GM21737 (cell line): ENCODE measurements at regions not wholly inside any gene's neighbourhood (a gene's known extent, or its start where the extent isn't known, plus 50 kb on each side); places are given as distances from the start of the nearest gene placed in this dataset.

Experiments
- ATAC-seq: cut with Tn5 transposase; IDR thresholded peaks from one replicate; pipeline ENCODE4 v1.9.1; 2021; ENCODE audit warnings: mild to moderate bottlenecking, moderate library complexity; ENCODE audit not compliant: unreplicated experiment

GRCh38 chr5:89946508-89946907, 463.0 kb downstream of the CETN3 start:
- no peak for ATAC-seq

- no peak for ATAC-seq
Observed at GRCh38 chr5:89942171-89942570, 467.4 kb downstream of the CETN3 start.

DNA sequence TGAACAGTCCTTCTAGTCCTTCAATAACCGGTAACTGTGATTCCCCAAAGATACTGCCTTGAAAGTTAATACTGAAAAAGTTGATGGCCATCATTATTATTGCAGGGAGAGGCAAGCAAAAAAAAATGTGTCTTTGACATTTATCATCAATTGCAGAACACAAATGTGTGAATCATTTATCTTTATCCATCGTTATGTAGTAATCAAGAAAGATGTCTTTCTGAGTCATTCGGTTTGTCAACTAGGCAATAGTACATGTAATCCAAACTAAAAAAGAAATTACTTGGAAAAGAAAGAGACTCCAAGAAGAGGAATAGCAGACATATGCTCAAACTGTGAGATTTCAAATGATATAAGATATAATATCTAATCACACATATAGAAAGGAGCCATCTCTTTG, 473.0 kb downstream of the CETN3 start:
- ATAC-seq: no peak

DNA sequence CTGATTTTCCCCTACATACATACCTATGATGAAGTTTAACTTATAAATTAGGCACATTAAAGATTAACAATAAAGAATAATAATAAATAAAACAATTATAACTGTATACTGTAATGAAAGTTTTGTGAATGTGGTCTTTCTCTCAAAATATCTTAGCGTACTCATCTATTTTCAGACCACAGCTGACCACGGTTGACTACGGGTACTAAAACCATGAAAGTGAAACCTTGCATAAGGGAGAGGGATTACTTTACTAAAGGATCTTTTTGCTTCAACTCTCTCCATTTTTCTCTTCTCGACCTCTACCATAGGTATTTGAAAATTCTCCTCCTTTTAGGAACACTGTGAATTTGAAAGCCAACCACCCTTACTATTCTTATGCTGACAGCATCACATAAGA, 475.5 kb downstream of the CETN3 start:
- ATAC-seq: no peak

GRCh38 chr5:89932771-89933181, 476.8 kb downstream of the CETN3 start:
- no peak for ATAC-seq

GRCh38 chr5:89930591-89931392, 478.8 kb downstream of the CETN3 start:
- ATAC-seq: peak; percentile 68

DNA sequence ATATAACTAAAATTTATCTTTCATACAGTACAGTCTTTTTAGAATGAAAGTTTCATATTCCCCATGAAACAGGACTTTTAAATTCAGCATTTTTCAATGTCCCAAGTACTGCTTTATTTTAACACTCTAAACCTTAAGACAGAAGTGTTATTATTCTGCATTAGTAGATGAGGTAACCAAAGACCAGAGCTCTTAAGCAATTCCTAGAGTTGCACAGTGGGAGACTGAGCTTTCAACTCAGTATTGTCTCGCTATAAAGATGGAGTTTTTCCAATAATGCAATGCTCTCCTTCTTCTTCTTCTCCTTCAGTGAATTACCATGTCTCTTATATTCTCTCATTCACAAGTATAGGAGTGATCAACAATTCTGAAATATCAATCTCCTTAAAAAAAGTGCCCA, 479.7 kb downstream of the CETN3 start:
- ATAC-seq: no peak

DNA sequence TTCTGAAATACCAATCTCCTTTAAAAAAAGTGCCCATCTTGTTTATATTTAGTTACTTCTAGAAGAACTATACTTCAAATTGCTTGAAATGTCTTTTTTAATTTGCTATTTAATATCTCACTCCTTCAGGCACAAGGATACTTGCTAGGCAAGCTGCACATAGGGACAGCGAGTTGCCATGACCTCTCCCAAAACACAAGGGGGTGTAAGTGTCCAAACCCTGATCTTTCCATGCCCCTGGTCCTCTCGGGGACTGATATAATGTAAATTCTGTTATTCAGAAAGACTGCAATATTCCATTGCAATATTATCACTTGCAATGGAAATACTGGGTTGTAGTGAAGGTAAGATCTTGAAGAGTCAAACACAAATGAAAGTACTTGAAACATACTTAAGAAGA, 480.4 kb downstream of the CETN3 start:
- ATAC-seq: no peak

- no peak for ATAC-seq
Observed at GRCh38 chr5:89922161-89922560, 487.4 kb downstream of the CETN3 start.

- ATAC-seq: no peak
Observed at GRCh38 chr5:89917112-89917511, 492.4 kb downstream of the CETN3 start.

DNA sequence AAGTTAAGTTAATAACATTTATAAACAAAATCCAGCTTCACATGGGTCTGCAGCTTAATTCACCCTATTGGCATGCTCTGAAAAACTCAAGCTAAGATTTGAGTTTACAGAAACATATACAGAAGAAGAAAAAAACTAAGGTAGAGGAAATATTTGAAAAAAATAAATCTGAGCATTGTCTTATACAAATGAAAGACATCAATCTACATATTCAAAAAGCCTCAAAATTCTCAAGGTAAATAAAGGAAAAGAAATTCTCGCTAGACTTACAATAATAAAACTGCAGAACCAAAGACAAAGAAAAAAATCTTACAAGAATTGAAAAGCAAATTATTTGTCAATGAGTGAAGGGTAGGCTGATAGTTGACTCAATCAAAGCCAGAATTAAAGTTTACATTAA, 493.4 kb downstream of the CETN3 start:
- ATAC-seq: no peak

DNA sequence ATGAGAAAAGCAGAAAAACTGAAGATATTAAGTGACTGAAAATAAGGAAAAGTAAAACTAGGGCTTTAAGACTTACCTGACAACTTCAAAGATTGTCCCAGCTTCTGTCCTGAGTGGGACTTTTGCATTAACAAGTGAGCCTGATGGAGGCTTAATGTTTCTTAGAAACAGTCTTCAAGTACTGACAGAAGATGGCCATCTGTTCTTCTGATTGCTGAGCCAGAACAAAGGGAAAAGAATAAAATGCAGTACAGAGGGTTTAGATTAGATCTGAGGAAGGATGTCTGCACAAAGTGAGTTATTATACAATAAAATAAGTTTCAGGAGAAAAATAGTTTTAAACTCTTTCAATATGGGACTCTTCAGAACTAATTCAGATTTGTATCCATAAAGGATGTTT, 500.7 kb downstream of the CETN3 start:
- no peak for ATAC-seq

DNA sequence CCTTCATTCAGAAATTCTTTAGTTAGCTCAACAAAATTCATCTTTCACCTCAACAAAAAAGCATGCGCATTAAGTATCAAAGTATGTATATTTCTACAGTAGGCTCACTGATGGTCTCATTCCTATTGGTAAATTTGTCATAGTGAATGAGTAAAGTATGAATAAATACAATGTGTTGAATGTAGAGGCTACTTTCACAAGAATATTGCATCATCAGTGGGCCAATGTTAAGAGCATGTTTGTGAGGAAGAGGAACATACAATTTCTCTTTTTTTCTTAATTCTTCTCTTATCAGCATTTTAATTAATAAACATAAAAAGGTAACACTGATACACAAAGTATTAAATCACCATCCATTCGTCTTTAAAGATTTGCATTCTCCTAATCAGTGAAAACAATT, 505.1 kb downstream of the CETN3 start:
- ATAC-seq: no peak

- ATAC-seq: no peak
Observed at GRCh38 chr5:89901983-89902382, 507.6 kb downstream of the CETN3 start.

DNA sequence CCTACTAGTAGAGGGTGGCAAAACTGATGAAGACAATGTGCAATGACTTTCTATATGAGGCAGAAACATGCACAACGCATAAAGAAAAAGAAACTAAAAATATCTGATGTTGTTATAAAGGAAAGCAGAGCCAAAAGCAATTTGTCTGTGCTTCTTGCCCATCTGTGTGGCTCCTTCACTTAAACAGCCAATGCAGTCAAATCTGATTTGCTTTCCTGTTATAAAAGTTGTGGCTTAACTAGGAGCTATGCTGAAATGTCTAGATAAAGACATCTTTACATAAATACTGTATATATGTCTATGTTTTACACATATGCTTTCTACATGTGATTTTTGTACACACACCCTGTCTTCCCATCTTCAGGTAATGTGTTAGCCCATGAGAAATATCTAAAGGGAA, 508.2 kb downstream of the CETN3 start:
- ATAC-seq: no peak

- ATAC-seq: no peak
Observed at GRCh38 chr5:89900346-89900745, 509.2 kb downstream of the CETN3 start.

DNA sequence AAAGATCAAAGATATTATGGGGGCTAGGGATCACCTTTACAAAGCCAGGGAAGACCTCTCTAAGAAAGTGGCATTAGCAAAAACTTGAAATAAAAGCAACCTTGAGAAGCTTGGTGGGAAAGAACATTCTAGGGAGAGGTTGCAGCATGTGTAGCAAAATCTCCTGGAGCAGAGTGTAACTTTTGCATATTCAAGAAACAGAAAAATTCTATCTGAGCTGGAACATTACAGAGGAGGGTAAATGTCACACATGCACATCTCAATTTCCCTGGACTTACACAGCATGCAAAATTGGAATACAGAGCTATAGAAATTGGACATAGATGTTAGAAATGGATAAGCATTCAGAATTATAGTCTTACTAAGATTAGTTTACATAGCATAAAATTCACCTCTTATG, 510.0 kb downstream of the CETN3 start:
- ATAC-seq: no peak

GRCh38 chr5:89893546-89893945, 516.0 kb downstream of the CETN3 start:
- ATAC-seq: no peak

GRCh38 chr5:89885670-89886069, 523.9 kb downstream of the CETN3 start:
- no peak for ATAC-seq

DNA sequence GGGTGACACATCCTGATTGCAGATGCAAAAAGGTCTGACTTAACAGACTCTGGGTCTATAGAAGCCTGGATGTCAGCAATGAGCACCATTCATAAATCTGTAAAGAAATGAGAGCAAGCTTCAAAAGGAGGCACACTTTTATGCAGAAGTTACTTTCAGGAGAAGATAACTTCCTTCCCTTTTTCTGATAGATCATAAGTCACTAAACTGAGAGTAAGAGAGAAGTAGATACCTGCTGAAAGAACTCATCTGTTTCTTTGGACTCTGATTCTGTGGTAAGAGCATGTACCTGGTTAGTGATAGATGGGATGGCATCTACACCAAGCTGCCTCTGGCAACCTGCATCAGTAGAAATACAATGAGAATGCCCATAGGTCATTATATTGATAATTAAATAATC, 525.6 kb downstream of the CETN3 start:
- no peak for ATAC-seq

- no peak for ATAC-seq
Observed at GRCh38 chr5:89878140-89879132, 531.1 kb downstream of the CETN3 start.

DNA sequence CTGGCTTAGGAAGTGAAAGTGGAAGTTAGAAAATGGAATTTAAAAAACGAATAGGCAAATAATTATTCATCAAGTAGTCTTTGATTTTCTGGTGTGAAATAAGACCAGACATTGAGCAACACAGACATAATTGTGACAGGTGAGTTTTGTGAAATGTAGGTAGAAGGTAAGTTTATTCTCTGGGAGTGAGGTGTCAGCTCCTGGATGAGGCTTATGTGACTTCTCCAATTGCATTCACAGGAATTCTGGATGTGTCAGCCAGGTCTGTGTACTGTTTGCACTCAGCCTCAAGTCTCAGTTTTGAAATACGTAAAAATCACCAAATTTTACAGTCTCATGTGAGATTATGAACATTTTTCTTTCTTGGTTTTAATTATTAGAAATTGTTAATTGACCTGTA, 537.6 kb downstream of the CETN3 start:
- no peak for ATAC-seq
